HG02885 (cell line): ENCODE measurements at regions not wholly inside any gene's neighbourhood (a gene's known extent, or its start where the extent isn't known, plus 50 kb on each side); places are given as distances from the start of the nearest gene placed in this dataset.

Experiments
- ATAC-seq: cut with Tn5 transposase; IDR thresholded peaks from one replicate; pipeline ENCODE4 v1.9.1; 2021; ENCODE audit warnings: mild to moderate bottlenecking; ENCODE audit not compliant: unreplicated experiment, poor library complexity

DNA sequence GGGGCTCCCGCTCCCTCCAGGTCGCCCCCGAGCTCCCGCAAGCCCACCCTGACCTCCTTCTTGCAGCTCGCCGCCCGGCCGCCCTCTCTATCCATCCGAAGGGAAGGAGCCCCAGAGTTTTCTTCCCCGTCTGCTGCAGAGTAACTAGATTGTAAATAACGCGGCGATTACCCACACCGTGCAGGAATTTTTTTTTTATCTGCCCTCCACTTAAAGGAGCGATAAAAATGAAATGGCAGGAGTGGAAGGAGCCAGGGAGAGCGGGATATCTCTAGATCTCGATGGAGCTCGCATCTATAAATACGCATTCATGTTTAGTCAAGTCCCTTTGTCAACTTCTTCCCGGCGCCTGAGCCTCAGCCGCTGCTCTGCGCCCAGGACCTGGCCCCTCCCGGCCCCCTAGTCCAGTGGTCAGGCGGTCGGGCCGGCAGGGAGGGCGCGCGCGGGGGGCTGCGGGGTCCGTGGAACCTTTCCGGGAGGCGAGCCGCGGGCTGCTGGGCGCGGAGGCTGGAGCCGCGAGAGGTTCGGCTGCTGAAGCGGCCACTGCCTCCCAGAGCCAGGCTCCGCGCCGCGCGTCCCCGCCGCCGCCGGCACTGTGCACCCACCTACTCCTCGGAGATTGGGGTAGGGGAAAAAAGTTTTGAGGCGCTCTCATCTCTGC lies 386.0 kb downstream of the BCAT1 start:
- peak; percentile 36 for ATAC-seq

DNA sequence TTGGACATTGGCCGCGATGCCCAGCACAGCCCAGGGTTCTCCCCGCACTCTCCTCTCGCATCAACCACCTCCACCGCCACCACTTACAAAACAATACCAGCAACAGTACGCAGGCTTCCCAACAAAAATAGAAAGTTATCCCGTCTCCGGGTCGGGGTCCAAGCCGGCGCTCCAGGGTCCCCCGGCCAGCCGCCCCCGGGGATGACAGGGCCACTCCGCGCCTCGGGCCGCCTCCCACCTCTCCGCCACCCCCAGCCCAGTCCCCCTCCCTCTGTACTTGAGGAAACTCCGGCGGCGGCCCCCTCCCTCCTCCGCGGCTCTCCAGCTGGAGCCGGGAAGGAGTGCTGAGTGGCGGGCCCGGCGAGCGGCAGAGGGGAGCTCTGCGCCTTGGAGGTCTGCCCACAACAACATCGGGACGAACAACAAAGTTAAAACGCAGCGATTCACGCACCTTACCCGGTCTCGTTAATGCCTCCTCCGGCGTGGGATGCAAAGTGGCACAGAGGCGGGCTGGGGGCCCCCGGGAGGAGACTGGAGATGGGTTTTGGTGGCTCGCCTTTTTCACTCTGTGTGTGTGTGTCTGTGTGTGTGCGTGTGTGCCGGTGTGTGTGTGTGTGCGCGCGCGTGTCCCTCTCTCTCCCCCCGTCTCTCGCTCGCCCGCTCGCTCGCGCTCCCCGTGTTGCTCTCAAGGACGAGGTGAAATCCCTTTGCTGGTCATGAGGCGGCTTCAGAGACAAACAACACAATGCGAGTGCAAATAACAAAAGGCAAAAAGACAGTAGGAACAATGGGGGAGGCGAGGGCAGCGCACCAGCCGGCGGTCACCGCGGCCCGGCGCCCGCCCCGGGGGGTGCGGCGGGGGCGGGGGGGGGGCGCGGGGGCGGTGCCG lies 386.8 kb downstream of the BCAT1 start:
- peak; percentile 34 for ATAC-seq

- ATAC-seq: no peak
These were observed 387.5 kb downstream of the BCAT1 start for GRCh38 chr12:24561411-24561871.

DNA sequence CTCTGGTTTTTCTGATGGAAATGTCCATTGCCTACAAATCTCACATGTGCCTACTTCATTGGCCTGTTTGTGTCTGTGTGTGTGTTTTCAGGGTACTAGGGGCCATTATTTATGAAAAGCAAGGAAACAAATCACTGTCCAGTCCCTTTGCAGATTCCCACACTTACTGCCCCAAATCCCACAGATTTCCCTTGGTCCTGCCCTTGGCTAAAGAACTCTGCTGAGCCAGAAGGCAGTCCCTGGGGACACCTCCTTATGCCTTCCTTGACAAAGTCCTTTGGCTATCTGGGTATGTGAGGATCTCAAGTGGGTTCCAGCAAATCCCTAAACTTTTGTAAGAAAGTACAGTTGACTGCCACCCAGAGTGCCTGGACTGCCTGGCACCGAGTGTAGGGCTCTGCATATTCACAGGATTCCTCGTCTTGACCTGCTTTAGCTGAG lies 388.1 kb downstream of the BCAT1 start:
- ATAC-seq: no peak

- no peak for ATAC-seq
These were observed 388.6 kb downstream of the BCAT1 start for GRCh38 chr12:24560192-24560775.

DNA sequence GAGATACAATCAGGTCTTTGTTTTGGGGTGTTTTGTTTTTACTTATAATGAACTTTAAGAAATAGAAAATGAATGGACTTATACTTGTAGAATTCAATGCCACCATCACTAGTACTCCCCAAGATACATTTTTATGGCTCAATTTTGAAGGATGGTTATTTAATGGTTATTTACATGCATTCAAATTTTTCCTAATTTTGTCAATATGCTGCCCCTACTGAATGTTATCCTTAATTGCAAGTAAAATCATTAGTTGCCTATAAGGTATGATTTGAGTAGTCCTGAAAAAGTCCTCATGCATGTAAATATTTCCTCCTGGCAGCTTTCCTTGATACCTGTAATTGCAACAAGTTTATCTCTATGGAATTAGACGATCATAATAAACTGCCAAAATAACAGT lies 391.2 kb downstream of the BCAT1 start:
- ATAC-seq: no peak

- no peak for ATAC-seq
These were observed 393.2 kb downstream of the BCAT1 start for GRCh38 chr12:24555730-24556129.

DNA sequence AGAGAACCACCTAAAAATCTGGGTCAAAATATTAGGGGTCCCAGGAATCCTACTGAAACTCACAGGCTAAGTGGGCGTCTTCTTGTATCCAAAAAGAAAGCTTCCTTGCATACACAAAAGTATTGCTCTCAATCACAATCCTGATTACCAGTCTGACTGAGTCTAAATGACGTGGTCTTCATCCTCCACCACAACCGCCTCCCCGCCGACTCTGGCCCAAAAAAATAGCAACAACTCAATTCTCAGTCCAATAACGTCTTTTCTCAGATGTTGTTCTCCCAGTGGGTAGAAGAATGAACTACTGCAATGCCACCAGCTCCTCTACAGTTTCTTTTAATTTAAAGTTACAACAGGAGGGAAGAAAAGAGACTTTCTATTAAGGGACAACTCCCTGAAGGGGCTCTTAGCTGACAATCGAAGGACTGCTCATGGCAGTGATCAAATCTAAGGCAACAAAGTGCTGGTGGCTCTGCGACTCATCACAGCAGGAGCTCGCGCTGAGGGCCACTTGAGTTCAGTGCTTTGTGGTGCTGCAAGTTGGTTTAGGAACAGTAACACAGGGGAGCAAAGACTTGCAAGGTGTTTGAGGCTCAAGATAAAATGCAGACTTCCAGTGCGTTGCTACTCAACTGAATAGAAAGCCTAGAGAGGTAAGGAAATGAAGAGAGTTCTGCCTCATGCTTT lies 394.1 kb downstream of the BCAT1 start:
- ATAC-seq: no peak

- ATAC-seq: peak; percentile 71
These were observed 395.6 kb downstream of the BCAT1 start for GRCh38 chr12:24553259-24553658.

GRCh38 chr12:24551163-24551786 lies 397.6 kb downstream of the BCAT1 start:
- ATAC-seq: no peak

GRCh38 chr12:24550609-24551008 lies 398.3 kb downstream of the BCAT1 start:
- ATAC-seq: no peak

DNA sequence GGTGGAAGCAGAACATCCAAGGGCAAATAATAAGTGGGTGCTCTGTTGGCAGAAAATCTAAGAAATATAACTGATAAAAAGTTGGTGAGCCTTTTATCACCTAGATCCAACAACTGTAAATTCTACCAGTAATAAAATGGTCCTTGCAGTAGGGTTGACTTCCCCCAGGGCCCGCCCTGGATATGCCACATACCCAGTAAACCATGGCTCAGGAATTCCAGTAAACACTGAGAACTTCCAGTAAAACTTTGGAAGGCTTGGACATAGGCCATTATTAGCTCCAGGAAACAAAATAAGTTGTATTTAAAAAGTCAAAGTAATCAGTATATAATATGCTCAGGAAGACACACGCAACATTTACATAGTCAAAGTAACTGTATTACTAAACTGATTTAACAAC lies 402.2 kb downstream of the BCAT1 start:
- ATAC-seq: no peak

GRCh38 chr12:24546084-24546483 lies 402.8 kb downstream of the BCAT1 start:
- no peak for ATAC-seq

DNA sequence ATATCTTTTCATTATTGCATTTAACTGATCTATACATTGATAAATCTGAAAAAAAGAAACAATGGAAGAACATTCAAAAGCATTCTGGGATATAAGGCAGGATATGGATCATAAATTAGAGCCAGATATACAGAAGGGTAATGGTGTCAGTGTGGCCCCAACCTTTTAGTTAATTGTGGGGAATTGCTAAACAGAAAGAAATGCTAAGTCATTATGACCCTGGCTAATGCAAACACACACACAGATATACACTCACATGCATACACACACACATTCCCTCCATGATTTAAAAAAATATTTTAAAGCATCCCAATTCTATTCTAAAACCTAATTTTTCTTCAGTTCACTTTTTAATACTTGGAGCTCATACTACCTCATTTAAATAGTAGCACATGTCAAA lies 404.5 kb downstream of the BCAT1 start:
- no peak for ATAC-seq

GRCh38 chr12:24541193-24541871 lies 407.6 kb downstream of the BCAT1 start:
- no peak for ATAC-seq

GRCh38 chr12:24539646-24540045 lies 409.3 kb downstream of the BCAT1 start:
- ATAC-seq: no peak

DNA sequence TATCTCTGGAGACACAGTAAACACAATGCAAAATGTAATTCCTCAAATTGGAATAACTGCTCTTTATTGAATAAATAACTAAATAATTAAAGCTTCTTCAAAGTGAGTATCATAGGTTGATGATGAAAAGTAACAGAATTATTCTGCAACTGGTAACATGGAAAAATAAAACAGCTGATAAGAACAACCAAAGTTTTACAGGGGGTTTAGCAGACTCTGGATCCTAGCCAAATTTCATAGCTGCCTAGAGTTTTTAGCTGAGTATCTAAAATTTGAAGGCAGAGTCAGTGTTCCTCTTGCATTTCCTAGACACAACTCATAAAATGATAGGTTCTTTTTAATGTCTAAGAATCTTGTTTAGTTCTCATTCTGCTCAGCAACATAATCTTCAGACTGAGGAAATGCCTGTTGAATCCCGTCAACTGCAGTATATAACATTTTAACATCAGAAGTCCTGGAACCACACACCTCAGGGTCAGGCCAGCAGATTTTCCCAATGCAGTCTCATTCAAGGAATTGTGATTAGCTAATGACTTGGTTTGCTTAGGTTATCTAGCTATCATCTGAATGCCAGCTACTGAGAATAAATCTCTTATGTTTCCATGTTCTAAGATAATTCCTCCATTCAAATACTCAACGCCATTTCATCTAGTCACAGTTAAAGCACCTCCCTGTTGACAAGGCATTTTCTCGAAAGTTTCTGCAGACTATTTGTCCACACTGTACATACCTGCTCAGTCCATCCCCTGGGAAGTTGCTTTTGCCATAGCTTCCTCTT lies 411.6 kb downstream of the BCAT1 start:
- no peak for ATAC-seq

DNA sequence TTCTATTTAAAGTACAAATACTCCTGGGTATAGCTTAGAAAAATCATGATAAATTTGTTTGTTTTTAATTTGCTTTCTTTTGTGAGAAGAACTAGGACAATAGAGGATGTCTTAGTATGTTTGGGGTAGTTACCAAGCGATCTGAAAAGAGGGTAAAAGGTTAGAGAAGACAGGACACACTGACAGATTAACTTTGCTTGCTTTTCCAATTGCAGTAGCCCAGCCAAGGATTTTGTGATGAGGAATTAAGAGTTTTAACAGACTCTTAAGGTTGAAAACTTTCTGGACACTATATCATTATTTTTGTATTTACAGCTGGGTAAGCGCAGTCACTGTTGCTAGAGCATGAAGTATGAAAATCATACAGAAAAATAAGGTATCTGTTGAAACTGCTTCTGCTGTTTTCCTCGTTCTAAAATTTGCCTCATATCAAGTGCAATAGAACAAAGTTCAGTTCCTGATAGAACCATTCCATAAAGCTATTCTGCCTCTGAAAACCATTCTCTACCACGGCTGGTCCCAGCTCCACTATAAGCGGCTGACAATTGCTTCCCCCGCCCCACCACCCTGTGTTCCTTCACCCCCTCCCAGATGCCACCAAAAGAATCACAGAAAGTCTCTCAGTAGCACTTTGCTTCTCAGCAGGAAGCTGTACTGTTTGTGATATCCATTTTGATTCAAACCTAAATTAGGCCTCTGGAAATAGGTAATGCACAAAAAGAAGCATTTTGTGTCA lies 413.4 kb downstream of the BCAT1 start:
- ATAC-seq: no peak
